Right lung (tissue), 2 donors: ENCODE measurements at regions not wholly inside any gene's neighbourhood (a gene's known extent, or its start where the extent isn't known, plus 50 kb on each side); places are given as distances from the start of the nearest gene placed in this dataset.
A peak's percentile ranks its signal among the peaks of the same experiment; 100 is the strongest.
"Not testable (repeated sequence)": the region's sequence is repeated elsewhere in the genome, so short reads cannot be mapped to it uniquely, and the experiment has no call there.

Source experiments
- DNase-seq, 2 donors: peaks; one replicate each; pipeline ENCODE4 v3.0.0-alpha.2; 2013

- DNase-seq = peak in 1 of 2 donors; percentile 42
These were observed 76.8 kb downstream of the SOWAHC start for GRCh38 chr2:109690822-109691541.

GRCh38 chr2:109692013-109692743, 78.0 kb downstream of the SOWAHC start:
- DNase-seq = no peak

GRCh38 chr2:109692831-109693230, 78.7 kb downstream of the SOWAHC start:
- not testable (repeated sequence) for DNase-seq

- DNase-seq = not testable (repeated sequence)
These were observed 79.1 kb downstream of the SOWAHC start for GRCh38 chr2:109693292-109693691.

- DNase-seq = no peak
These were observed 80.0 kb downstream of the SOWAHC start for GRCh38 chr2:109694190-109694589.

GRCh38 chr2:109695290-109695689, 81.1 kb downstream of the SOWAHC start:
- DNase-seq = no peak

GRCh38 chr2:109699646-109700045, 85.5 kb downstream of the SOWAHC start:
- no peak for DNase-seq

- DNase-seq = no peak
These were observed 86.6 kb downstream of the SOWAHC start for GRCh38 chr2:109700680-109701274.

- DNase-seq = no peak
These were observed 87.2 kb downstream of the SOWAHC start for GRCh38 chr2:109701362-109701761.

GRCh38 chr2:109702250-109702985, 88.3 kb downstream of the SOWAHC start:
- DNase-seq = no peak

GRCh38 chr2:109703077-109703476, 88.9 kb downstream of the SOWAHC start:
- DNase-seq = peak in 1 of 2 donors; percentile 48

- no peak for DNase-seq
These were observed 89.6 kb downstream of the SOWAHC start for GRCh38 chr2:109703798-109704197.

- no peak for DNase-seq
These were observed 86.6 kb upstream of the RGPD5 start for GRCh38 chr2:109707281-109708147.

GRCh38 chr2:109710505-109711229, 83.4 kb upstream of the RGPD5 start:
- no peak for DNase-seq

GRCh38 chr2:109711230-109712122, 82.6 kb upstream of the RGPD5 start:
- no peak for DNase-seq

GRCh38 chr2:109712123-109712449, 82.0 kb upstream of the RGPD5 start:
- no peak for DNase-seq

- DNase-seq = no peak
These were observed 81.4 kb upstream of the RGPD5 start for GRCh38 chr2:109712746-109713145.

- DNase-seq = no peak
These were observed 78.7 kb upstream of the RGPD5 start for GRCh38 chr2:109715313-109715805.

GRCh38 chr2:109716596-109716995, 77.5 kb upstream of the RGPD5 start:
- DNase-seq = not testable (repeated sequence)
